Effector memory CD4-positive, alpha-beta T cell (primary cell): ENCODE measurements at regions not wholly inside any gene's neighbourhood (a gene's known extent, or its start where the extent isn't known, plus 50 kb on each side); places are given as distances from the start of the nearest gene placed in this dataset.

Experiments
- DNase-seq, 3 donors: peaks; one replicate each; pipeline ENCODE4 v3.0.0-alpha.2; 2020
- H3K27ac ChIP-seq: 2 replicates; pipeline ENCODE4 v1.7.0; 2013; ENCODE audit warnings: mild to moderate bottlenecking, low read length, moderate library complexity; ENCODE audit not compliant: insufficient read depth, poor library complexity, severe bottlenecking
- H3K27me3 ChIP-seq: replicated peaks from 2 replicates; pipeline ENCODE4 v1.7.0; 2013; ENCODE audit warnings: mild to moderate bottlenecking, low read length; ENCODE audit not compliant: insufficient read depth, control insufficient read depth, poor library complexity, severe bottlenecking
- H3K36me3 ChIP-seq: 2 replicates; pipeline ENCODE4 v1.7.0; 2013; ENCODE audit warnings: mild to moderate bottlenecking, low read length, moderate library complexity; ENCODE audit not compliant: control insufficient read depth, insufficient read depth
- H3K4me1 ChIP-seq: 2 replicates; pipeline ENCODE4 v1.7.0; 2013; ENCODE audit warnings: low read length, mild to moderate bottlenecking; ENCODE audit not compliant: control insufficient read depth, insufficient read depth, poor library complexity, severe bottlenecking
- H3K4me3 ChIP-seq: 2 replicates; pipeline ENCODE4 v1.7.0; 2013; ENCODE audit warnings: low read length, low read depth, mild to moderate bottlenecking; ENCODE audit not compliant: insufficient read depth, poor library complexity, severe bottlenecking
- H3K9me3 ChIP-seq: 2 replicates; pipeline ENCODE4 v1.7.0; 2013; ENCODE audit warnings: mild to moderate bottlenecking, low read length, moderate library complexity; ENCODE audit not compliant: control insufficient read depth

DNA sequence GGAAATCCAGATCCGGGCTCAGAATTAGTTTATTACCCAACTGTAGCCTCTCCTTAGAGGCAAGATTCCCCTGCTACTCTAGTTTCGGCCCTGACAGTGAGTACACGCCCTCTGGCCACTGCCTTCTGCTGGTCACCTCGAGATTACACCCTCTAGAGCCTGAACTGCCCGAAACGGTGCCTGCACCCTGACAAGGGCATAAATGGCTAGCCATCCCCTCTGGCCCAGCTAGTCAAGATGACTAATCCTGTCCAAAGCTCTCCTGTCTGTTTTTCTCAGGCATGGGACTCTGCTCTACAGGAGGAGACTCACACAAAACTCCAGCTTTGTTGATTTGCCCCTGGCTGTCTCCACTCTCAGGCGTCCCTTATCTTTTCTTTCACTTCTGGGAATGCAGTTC, 150.5 kb upstream of the UBE2E2 start:
- H3K4me1 ChIP-seq = no peaks in the 10 kb centered on the region
- no peak overlapping the region for H3K4me3 ChIP-seq
- no peaks in the 10 kb centered on the region for H3K9me3 ChIP-seq
- H3K27ac ChIP-seq = no peak overlapping the region
- no peaks in the 10 kb centered on the region for H3K27me3 ChIP-seq
- H3K36me3 ChIP-seq = no peaks in the 10 kb centered on the region
- no peak for DNase-seq

GRCh38 chr3:23055733-23056376, 147.3 kb upstream of the UBE2E2 start:
- no peak overlapping the region for H3K4me3 ChIP-seq
- H3K36me3 ChIP-seq = no peaks in the 10 kb centered on the region
- no peaks in the 10 kb centered on the region for H3K4me1 ChIP-seq
- H3K27me3 ChIP-seq = no peaks in the 10 kb centered on the region
- H3K9me3 ChIP-seq = no peaks in the 10 kb centered on the region
- no peak for DNase-seq
- no peak overlapping the region for H3K27ac ChIP-seq

- H3K27ac ChIP-seq = no peak overlapping the region
- H3K27me3 ChIP-seq = no peaks in the 10 kb centered on the region
- H3K36me3 ChIP-seq = no peaks in the 10 kb centered on the region
- no peaks in the 10 kb centered on the region for H3K9me3 ChIP-seq
- no peak for DNase-seq
- no peaks in the 10 kb centered on the region for H3K4me1 ChIP-seq
- H3K4me3 ChIP-seq = no peak overlapping the region
These were observed 140.5 kb upstream of the UBE2E2 start for GRCh38 chr3:23062582-23062981.

DNA sequence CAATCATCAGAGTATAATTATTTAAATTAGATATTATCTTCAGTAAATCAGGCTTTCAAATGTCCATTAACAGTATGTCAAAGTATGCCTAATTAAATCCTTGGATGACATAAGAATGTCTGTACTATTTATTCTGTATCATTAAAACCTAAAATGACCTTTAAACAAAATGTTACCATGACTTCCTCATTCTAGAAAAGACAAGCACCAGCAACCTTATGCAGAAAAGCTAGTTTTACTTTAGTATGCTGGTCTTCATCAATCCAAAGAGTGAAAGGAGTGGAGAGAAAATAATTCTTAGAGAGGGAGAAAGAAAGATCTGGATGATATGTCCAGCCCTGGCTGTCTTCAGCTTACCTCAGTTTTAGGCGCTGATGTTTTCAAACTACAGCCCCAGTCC, 140.1 kb upstream of the UBE2E2 start:
- Histone ChIP-seq H3K36me3 (no peaks in the 10 kb centered on the region), H3K4me1 (no peaks in the 10 kb centered on the region), H3K4me3 (no peak overlapping the region), H3K9me3 (no peaks in the 10 kb centered on the region), H3K27me3 (no peaks in the 10 kb centered on the region), H3K27ac (no peak overlapping the region)
- no peak for DNase-seq

DNA sequence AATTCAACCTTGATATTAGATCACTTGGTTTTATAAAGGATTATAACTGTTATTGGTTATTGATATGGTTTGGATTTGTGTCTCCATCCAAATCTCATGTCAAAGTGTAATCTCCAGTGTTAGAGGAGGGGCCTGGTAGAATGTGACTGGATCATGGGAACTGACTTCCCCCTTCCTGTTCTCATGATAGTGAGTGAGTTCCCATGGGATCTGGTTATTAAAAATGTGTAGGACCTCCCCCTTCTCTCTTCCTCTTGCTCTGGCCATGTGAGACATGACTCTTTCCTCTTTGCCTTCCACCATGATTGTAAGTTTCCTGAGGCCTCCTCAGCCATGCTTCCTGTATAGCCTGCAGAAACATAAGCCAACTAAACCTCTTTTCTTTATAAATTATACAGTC, 136.0 kb upstream of the UBE2E2 start:
- H3K4me3 ChIP-seq = no peak overlapping the region
- no peaks in the 10 kb centered on the region for H3K27me3 ChIP-seq
- no peak overlapping the region for H3K27ac ChIP-seq
- DNase-seq = no peak
- no peaks in the 10 kb centered on the region for H3K4me1 ChIP-seq
- no peaks in the 10 kb centered on the region for H3K36me3 ChIP-seq
- H3K9me3 ChIP-seq = no peaks in the 10 kb centered on the region

- H3K4me1 ChIP-seq = no peaks in the 10 kb centered on the region
These were observed 135.0 kb upstream of the UBE2E2 start for GRCh38 chr3:23068016-23068728.

DNA sequence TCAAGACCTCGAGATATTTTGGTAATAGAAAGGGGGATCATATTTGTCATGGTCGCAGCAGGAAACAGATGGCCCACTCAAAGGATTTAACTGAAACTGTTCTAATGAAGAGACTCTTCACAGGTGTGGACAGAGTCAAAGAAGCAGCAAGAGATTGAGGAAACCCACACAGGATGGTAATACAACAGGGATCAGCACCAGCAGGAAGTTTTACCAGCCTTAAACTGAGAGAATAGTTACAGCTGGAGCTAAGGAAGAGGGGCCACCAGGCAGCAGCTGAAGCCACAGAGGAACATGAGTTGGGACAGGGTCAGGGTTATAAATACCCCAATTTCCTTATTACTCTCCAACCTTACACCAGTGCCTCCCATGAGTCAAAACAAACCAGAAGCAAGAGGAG, 131.8 kb upstream of the UBE2E2 start:
- Histone ChIP-seq H3K4me1 (no peaks in the 10 kb centered on the region), H3K27me3 (no peaks in the 10 kb centered on the region), H3K27ac (no peak overlapping the region), H3K36me3 (no peaks in the 10 kb centered on the region), H3K4me3 (no peak overlapping the region), H3K9me3 (no peaks in the 10 kb centered on the region)
- no peak for DNase-seq

More at GRCh38 chr3:23068016-23068728, 135.0 kb upstream of the UBE2E2 start:
- H3K27ac ChIP-seq = no peak overlapping the region
- no peaks in the 10 kb centered on the region for H3K9me3 ChIP-seq
- DNase-seq = no peak
- H3K27me3 ChIP-seq = no peaks in the 10 kb centered on the region
- H3K36me3 ChIP-seq = no peaks in the 10 kb centered on the region
- H3K4me3 ChIP-seq = no peak overlapping the region

DNA sequence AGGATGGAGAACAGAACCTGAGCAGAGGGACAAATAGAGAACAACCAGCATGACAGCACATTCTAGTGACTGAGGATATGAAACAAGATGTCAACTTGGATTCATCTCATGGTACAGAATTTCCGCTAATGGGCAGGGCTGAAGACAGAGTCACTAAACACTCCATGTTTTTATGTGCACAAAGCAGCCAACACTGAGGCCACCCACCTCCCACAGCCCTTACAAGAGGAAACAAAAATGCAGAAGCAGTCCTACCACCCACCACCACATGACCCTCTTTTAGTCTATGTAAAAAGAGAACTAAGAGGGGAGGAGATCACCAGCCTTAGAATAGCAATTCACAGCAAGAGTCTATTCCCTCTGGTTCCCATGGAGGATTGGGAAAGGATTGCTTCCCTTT, 131.4 kb upstream of the UBE2E2 start:
- H3K27ac ChIP-seq = no peak overlapping the region
- no peaks in the 10 kb centered on the region for H3K36me3 ChIP-seq
- no peak for DNase-seq
- no peaks in the 10 kb centered on the region for H3K9me3 ChIP-seq
- H3K27me3 ChIP-seq = no peaks in the 10 kb centered on the region
- H3K4me3 ChIP-seq = no peak overlapping the region
- no peaks in the 10 kb centered on the region for H3K4me1 ChIP-seq

DNA sequence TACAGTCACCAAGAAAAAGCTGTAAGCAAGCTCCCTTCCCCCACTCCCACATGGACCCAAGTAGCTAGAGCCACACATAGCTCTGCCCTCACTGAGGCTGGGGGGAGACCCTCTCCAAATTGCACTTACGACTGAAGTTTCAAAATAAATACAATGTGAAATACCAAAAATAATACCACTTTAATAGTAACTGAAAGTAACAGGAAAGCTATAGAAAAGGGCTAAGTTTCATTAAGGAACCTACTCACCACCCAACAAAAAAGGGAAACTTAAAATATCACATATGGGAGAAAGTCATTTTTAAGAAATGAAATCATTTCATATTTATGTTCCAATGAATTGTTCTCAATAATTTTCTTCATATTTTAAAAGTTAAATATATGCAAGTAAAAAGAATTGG, 130.4 kb upstream of the UBE2E2 start:
- no peak for DNase-seq
- H3K27me3 ChIP-seq = no peaks in the 10 kb centered on the region
- H3K27ac ChIP-seq = no peak overlapping the region
- no peaks in the 10 kb centered on the region for H3K36me3 ChIP-seq
- H3K9me3 ChIP-seq = no peaks in the 10 kb centered on the region
- H3K4me3 ChIP-seq = no peak overlapping the region
- no peaks in the 10 kb centered on the region for H3K4me1 ChIP-seq

- no peak for DNase-seq
- Histone ChIP-seq H3K36me3 (no peaks in the 10 kb centered on the region), H3K9me3 (no peaks in the 10 kb centered on the region), H3K4me3 (no peak overlapping the region), H3K27me3 (no peaks in the 10 kb centered on the region), H3K27ac (no peak overlapping the region), H3K4me1 (no peaks in the 10 kb centered on the region)
These were observed 129.3 kb upstream of the UBE2E2 start for GRCh38 chr3:23073724-23074305.
